NCI-H526 treated with DMSO at 0.1 percent for 48 hours (cell line): ENCODE measurements at regions not wholly inside any gene's neighbourhood (a gene's known extent, or its start where the extent isn't known, plus 50 kb on each side); places are given as distances from the start of the nearest gene placed in this dataset.
A peak's percentile ranks its signal among the peaks of the same experiment; 100 is the strongest.

Source experiments
- DNase-seq: peaks from one replicate; lab custom pipeline; 2025; lab: John Stamatoyannopoulos, UW

- DNase-seq, result no peak
These were observed 712.0 kb downstream of the TBC1D22A start for GRCh38 chr22:47474464-47474863.

- no peak for DNase-seq
These were observed 710.2 kb downstream of the TBC1D22A start for GRCh38 chr22:47472636-47473035.

GRCh38 chr22:47471406-47471805, 709.0 kb downstream of the TBC1D22A start:
- DNase-seq, result no peak

GRCh38 chr22:47465809-47466208, 703.4 kb downstream of the TBC1D22A start:
- no peak for DNase-seq

GRCh38 chr22:47465222-47465621, 702.8 kb downstream of the TBC1D22A start:
- no peak for DNase-seq

- no peak for DNase-seq
These were observed 700.8 kb downstream of the TBC1D22A start for GRCh38 chr22:47463220-47463619.

- DNase-seq, result peak; percentile 89
These were observed 698.4 kb downstream of the TBC1D22A start for GRCh38 chr22:47460861-47461260.

- no peak for DNase-seq
These were observed 697.7 kb downstream of the TBC1D22A start for GRCh38 chr22:47460176-47460575.

- no peak for DNase-seq
These were observed 695.9 kb downstream of the TBC1D22A start for GRCh38 chr22:47458348-47458747.

- DNase-seq, result no peak
These were observed 695.3 kb downstream of the TBC1D22A start for GRCh38 chr22:47457509-47458300.

GRCh38 chr22:47457021-47457420, 694.6 kb downstream of the TBC1D22A start:
- no peak for DNase-seq

GRCh38 chr22:47456031-47456430, 693.6 kb downstream of the TBC1D22A start:
- DNase-seq, result no peak

GRCh38 chr22:47453049-47453448, 690.6 kb downstream of the TBC1D22A start:
- no peak for DNase-seq

GRCh38 chr22:47452184-47452583, 689.7 kb downstream of the TBC1D22A start:
- peak; percentile 4 for DNase-seq

GRCh38 chr22:47450876-47451475, 688.5 kb downstream of the TBC1D22A start:
- no peak for DNase-seq

- no peak for DNase-seq
These were observed 687.2 kb downstream of the TBC1D22A start for GRCh38 chr22:47449508-47450270.

- no peak for DNase-seq
These were observed 686.1 kb downstream of the TBC1D22A start for GRCh38 chr22:47448231-47449223.

- no peak for DNase-seq
These were observed 684.7 kb downstream of the TBC1D22A start for GRCh38 chr22:47446821-47447810.

GRCh38 chr22:47446331-47446730, 683.9 kb downstream of the TBC1D22A start:
- no peak for DNase-seq

GRCh38 chr22:47445716-47446290, 683.4 kb downstream of the TBC1D22A start:
- no peak for DNase-seq
